CD8-positive, alpha-beta memory T cell (primary cell): ENCODE measurements at regions not wholly inside any gene's neighbourhood (a gene's known extent, or its start where the extent isn't known, plus 50 kb on each side); places are given as distances from the start of the nearest gene placed in this dataset.

ENCODE experiments used
- CTCF ChIA-PET: fragments of 350-600 bp; sonication (Branson Sonifier 250); formaldehyde crosslinking; loops from one replicate; lab custom pipeline; 2021; ENCODE audit warnings: antibody characterized with exemption; lab: Charles Lee
- POLR2A ChIA-PET: fragments of 350-600 bp; sonication (Branson Sonifier 250); formaldehyde crosslinking; loops from one replicate; lab custom pipeline; 2021; ENCODE audit warnings: antibody characterized with exemption; lab: Charles Lee
- DNase-seq, 5 donors: peaks; one replicate each; pipeline versions ENCODE4 v3.0.0 to v3.0.0-alpha.2; 2020 to 2022; ENCODE audit warnings: mixed read lengths in 1 of 5
- H3K27ac ChIP-seq: one replicate; pipeline ENCODE4 v1.7.0; 2013; ENCODE audit warnings: low read depth, mild to moderate bottlenecking, low read length, moderate library complexity
- H3K27me3 ChIP-seq: 2 replicates; pipeline ENCODE4 v1.7.0; 2013; ENCODE audit warnings: low read length, mild to moderate bottlenecking; ENCODE audit not compliant: insufficient read depth, poor library complexity, severe bottlenecking
- H3K36me3 ChIP-seq: 2 replicates; pipeline ENCODE4 v1.7.0; 2013; ENCODE audit warnings: mild to moderate bottlenecking, low read length, moderate library complexity; ENCODE audit not compliant: insufficient read depth
- H3K4me1 ChIP-seq: 2 replicates; pipeline ENCODE4 v1.7.0; 2013; ENCODE audit warnings: mild to moderate bottlenecking, low read length, moderate library complexity; ENCODE audit not compliant: insufficient read depth
- H3K4me3 ChIP-seq: 2 replicates; pipeline ENCODE4 v1.7.0; 2013; ENCODE audit warnings: mild to moderate bottlenecking, low read length
- H3K9me3 ChIP-seq: 2 replicates; pipeline ENCODE4 v1.7.0; 2013; ENCODE audit warnings: mild to moderate bottlenecking, low read length
- H3K27ac Mint-ChIP-seq, 8 donors: one replicate each; pipeline ENCODE4 v1.8.0; 2020 to 2021; ENCODE audit warnings: mixed read lengths in 8 of 8, mild to moderate bottlenecking in 6 of 8, inconsistent platforms in 3 of 8, moderate library complexity in 3 of 8
- H3K27me3 Mint-ChIP-seq, 2 donors: one replicate each; pipeline ENCODE4 v1.8.0; 2020 to 2021; ENCODE audit warnings: mixed read lengths in 2 of 2, mild to moderate bottlenecking in 1 of 2, moderate library complexity in 1 of 2
- H3K36me3 Mint-ChIP-seq, 3 donors: one replicate each; pipeline ENCODE4 v1.8.0; 2020 to 2021; ENCODE audit warnings: mixed read lengths in 3 of 3, inconsistent platforms in 1 of 3, mild to moderate bottlenecking in 1 of 3
- H3K4me1 Mint-ChIP-seq, 3 donors: one replicate each; pipeline ENCODE4 v1.8.0; 2020 to 2021; ENCODE audit warnings: mixed read lengths in 3 of 3, inconsistent platforms in 1 of 3, mild to moderate bottlenecking in 1 of 3
- H3K4me3 Mint-ChIP-seq, 7 donors: one replicate each; pipeline ENCODE4 v1.8.0; 2020 to 2021; ENCODE audit warnings: mixed read lengths in 7 of 7, mild to moderate bottlenecking in 6 of 7, moderate library complexity in 4 of 7, inconsistent platforms in 2 of 7
- H3K9me3 Mint-ChIP-seq, 5 donors: one replicate each; pipeline ENCODE4 v1.8.0; 2020 to 2022; ENCODE audit warnings: mixed read lengths in 5 of 5, mild to moderate bottlenecking in 3 of 5, moderate library complexity in 2 of 5, inconsistent platforms in 1 of 5

GRCh38 chr12:5177731-5178130, 134.1 kb downstream of the KCNA5 start:
- H3K27ac Mint-ChIP-seq: no peak overlapping the region
- Histone ChIP-seq H3K4me3 (no peak overlapping the region), H3K27me3 (no peaks in the 10 kb centered on the region), H3K4me1 (no peaks in the 10 kb centered on the region), H3K27ac (no peak overlapping the region), H3K9me3 (no peaks in the 10 kb centered on the region), H3K36me3 (no peaks in the 10 kb centered on the region)
- H3K36me3 Mint-ChIP-seq: no peaks in the 10 kb centered on the region
- ChIA-PET POLR2A (no interaction called here), CTCF (no interaction called here)
- H3K4me3 Mint-ChIP-seq: no peak overlapping the region
- peaks cover 0 to 2% (median 0%) of the 10 kb centered on the region in 5 donors for H3K9me3 Mint-ChIP-seq
- no peaks in the 10 kb centered on the region for H3K4me1 Mint-ChIP-seq
- peaks cover 3 to 4% of the 10 kb centered on the region in 2 donors for H3K27me3 Mint-ChIP-seq
- DNase-seq: no peak

GRCh38 chr12:5178571-5178970, 134.9 kb downstream of the KCNA5 start:
- H3K27me3 ChIP-seq: no peaks in the 10 kb centered on the region

GRCh38 chr12:5180496-5180895, 136.8 kb downstream of the KCNA5 start:
- CTCF ChIA-PET: no interaction called here
- H3K27ac ChIP-seq: no peak overlapping the region
- no peaks in the 10 kb centered on the region for H3K4me1 Mint-ChIP-seq
- H3K27me3 ChIP-seq: no peaks in the 10 kb centered on the region
- POLR2A ChIA-PET: no interaction called here
- no peak for DNase-seq
- no peaks in the 10 kb centered on the region for H3K36me3 ChIP-seq
- no peak overlapping the region for H3K4me3 Mint-ChIP-seq
- H3K36me3 Mint-ChIP-seq: no peaks in the 10 kb centered on the region
- peaks cover 0 to 1% (median 0%) of the 10 kb centered on the region in 5 donors for H3K9me3 Mint-ChIP-seq
- H3K27me3 Mint-ChIP-seq: peaks cover 4 to 6% of the 10 kb centered on the region in 2 donors
- H3K4me3 ChIP-seq: no peak overlapping the region
- H3K9me3 ChIP-seq: no peaks in the 10 kb centered on the region
- no peak overlapping the region for H3K27ac Mint-ChIP-seq
- H3K4me1 ChIP-seq: no peaks in the 10 kb centered on the region

More at GRCh38 chr12:5178571-5178970, 134.9 kb downstream of the KCNA5 start:
- Histone ChIP-seq H3K36me3 (no peaks in the 10 kb centered on the region), H3K4me1 (no peaks in the 10 kb centered on the region), H3K27ac (no peak overlapping the region), H3K4me3 (no peak overlapping the region), H3K9me3 (no peaks in the 10 kb centered on the region)
- H3K4me3 Mint-ChIP-seq: no peak overlapping the region
- ChIA-PET POLR2A (no interaction called here), CTCF (no interaction called here)
- H3K27me3 Mint-ChIP-seq: peaks cover 3 to 4% of the 10 kb centered on the region in 2 donors
- peaks cover 0 to 2% (median 0%) of the 10 kb centered on the region in 5 donors for H3K9me3 Mint-ChIP-seq
- no peaks in the 10 kb centered on the region for H3K4me1 Mint-ChIP-seq
- no peak for DNase-seq
- H3K27ac Mint-ChIP-seq: no peak overlapping the region
- H3K36me3 Mint-ChIP-seq: no peaks in the 10 kb centered on the region

DNA sequence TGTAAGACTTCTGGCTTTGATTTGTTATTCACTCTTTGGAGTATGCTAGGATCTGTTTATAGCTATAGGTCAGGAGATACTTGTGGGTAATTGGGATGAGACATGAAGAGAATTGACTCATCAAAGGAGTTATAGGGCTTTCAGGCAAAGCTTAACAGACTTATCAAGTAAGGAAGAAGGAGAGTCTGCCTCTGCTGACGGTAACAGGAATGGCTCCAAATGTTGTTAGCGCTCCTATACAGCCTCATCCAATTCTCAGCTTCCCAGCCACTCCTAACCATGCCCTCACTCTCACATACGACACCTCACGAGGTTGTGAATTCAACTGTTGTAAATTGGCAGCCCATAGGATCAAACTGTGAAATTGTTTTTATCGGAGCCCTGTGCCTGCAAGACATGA, 140.5 kb downstream of the KCNA5 start:
- Histone ChIP-seq H3K36me3 (no peaks in the 10 kb centered on the region), H3K27me3 (no peaks in the 10 kb centered on the region), H3K27ac (no peak overlapping the region), H3K4me1 (no peaks in the 10 kb centered on the region), H3K4me3 (no peak overlapping the region), H3K9me3 (no peaks in the 10 kb centered on the region)
- Mint-ChIP-seq H3K27ac (no peak overlapping the region), H3K4me3 (no peak overlapping the region), H3K27me3 (peaks cover 2 to 12% of the 10 kb centered on the region in 2 donors), H3K4me1 (no peaks in the 10 kb centered on the region), H3K36me3 (no peaks in the 10 kb centered on the region), H3K9me3 (peaks cover 0 to 3% (median 0%) of the 10 kb centered on the region in 5 donors)
- ChIA-PET CTCF (no interaction called here), POLR2A (no interaction called here)
- no peak for DNase-seq

- H3K4me3 Mint-ChIP-seq: no peak overlapping the region
- Histone ChIP-seq H3K36me3 (no peaks in the 10 kb centered on the region), H3K9me3 (no peaks in the 10 kb centered on the region), H3K4me3 (no peak overlapping the region), H3K27ac (no peak overlapping the region), H3K4me1 (no peaks in the 10 kb centered on the region), H3K27me3 (no peaks in the 10 kb centered on the region)
- H3K27ac Mint-ChIP-seq: no peak overlapping the region
- no peak for DNase-seq
- no peaks in the 10 kb centered on the region for H3K4me1 Mint-ChIP-seq
- H3K9me3 Mint-ChIP-seq: peaks cover 0 to 3% (median 0%) of the 10 kb centered on the region in 5 donors
- POLR2A ChIA-PET: no interaction called here
- CTCF ChIA-PET: no interaction called here
- peaks cover 2 to 10% of the 10 kb centered on the region in 2 donors for H3K27me3 Mint-ChIP-seq
- H3K36me3 Mint-ChIP-seq: no peaks in the 10 kb centered on the region
Observed at GRCh38 chr12:5185435-5186069, 141.9 kb downstream of the KCNA5 start.

DNA sequence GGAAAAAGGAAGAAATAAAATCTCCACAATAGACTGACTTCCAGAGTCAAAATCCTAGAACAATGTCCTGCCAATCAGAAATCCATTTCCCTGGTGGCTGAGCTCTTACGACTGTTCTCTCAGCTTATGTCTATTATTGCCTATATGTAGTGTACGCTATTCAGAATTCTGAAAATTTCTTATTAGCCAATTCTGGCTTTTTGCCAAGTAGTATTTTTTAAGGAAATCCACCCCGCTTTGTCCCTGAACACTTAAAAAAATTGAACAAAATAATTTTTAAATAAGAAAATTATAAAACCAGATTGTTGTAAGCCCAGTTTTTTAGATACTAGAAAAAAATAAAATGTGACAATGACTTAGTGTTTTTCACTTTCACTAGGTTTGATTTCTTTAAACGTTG, 143.0 kb downstream of the KCNA5 start:
- H3K36me3 Mint-ChIP-seq: no peaks in the 10 kb centered on the region
- peaks cover 0 to 9% of the 10 kb centered on the region in 2 donors for H3K27me3 Mint-ChIP-seq
- no peak overlapping the region for H3K4me3 ChIP-seq
- H3K36me3 ChIP-seq: no peaks in the 10 kb centered on the region
- no peak overlapping the region for H3K27ac ChIP-seq
- H3K4me1 Mint-ChIP-seq: no peaks in the 10 kb centered on the region
- POLR2A ChIA-PET: no interaction called here
- H3K9me3 ChIP-seq: no peaks in the 10 kb centered on the region
- no peak for DNase-seq
- peaks cover 0 to 3% (median 0%) of the 10 kb centered on the region in 5 donors for H3K9me3 Mint-ChIP-seq
- no peak overlapping the region for H3K4me3 Mint-ChIP-seq
- no peak overlapping the region for H3K27ac Mint-ChIP-seq
- no peaks in the 10 kb centered on the region for H3K27me3 ChIP-seq
- CTCF ChIA-PET: no interaction called here
- no peaks in the 10 kb centered on the region for H3K4me1 ChIP-seq

- no peaks in the 10 kb centered on the region for H3K36me3 Mint-ChIP-seq
- CTCF ChIA-PET: no interaction called here
- no peaks in the 10 kb centered on the region for H3K4me1 Mint-ChIP-seq
- H3K4me3 Mint-ChIP-seq: no peak overlapping the region
- Histone ChIP-seq H3K27ac (no peak overlapping the region), H3K27me3 (no peaks in the 10 kb centered on the region), H3K4me3 (no peak overlapping the region), H3K36me3 (no peaks in the 10 kb centered on the region), H3K4me1 (no peaks in the 10 kb centered on the region), H3K9me3 (no peaks in the 10 kb centered on the region)
- H3K27ac Mint-ChIP-seq: no peak overlapping the region
- peaks cover 0 to 3% (median 0%) of the 10 kb centered on the region in 5 donors for H3K9me3 Mint-ChIP-seq
- POLR2A ChIA-PET: no interaction called here
- H3K27me3 Mint-ChIP-seq: peaks cover 0 to 9% of the 10 kb centered on the region in 2 donors
- no peak for DNase-seq
Observed at GRCh38 chr12:5187136-5187535, 143.5 kb downstream of the KCNA5 start.

DNA sequence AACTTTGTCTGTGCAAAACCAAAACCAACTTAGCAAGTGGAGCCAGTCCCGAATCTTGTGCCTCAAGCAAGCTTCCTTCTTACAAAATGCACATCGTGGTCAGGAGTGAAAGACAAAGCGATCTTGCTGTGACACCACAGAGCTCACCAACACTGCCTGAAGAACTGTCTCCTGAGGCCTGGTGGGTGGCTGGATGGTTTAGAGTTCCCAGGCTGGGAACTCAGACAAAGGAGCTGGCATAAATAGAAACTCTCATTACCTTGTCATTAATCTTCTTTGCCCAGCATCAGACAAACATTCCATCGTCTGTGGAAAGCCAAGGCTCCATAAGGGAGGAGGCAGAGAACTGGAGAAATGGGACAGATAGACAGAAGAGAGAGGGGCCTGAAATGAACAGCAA, 144.8 kb downstream of the KCNA5 start:
- Mint-ChIP-seq H3K4me1 (no peaks in the 10 kb centered on the region), H3K27me3 (peaks cover 0 to 9% of the 10 kb centered on the region in 2 donors), H3K9me3 (peaks cover 0 to 3% (median 0%) of the 10 kb centered on the region in 5 donors), H3K27ac (no peak overlapping the region), H3K4me3 (no peak overlapping the region), H3K36me3 (no peaks in the 10 kb centered on the region)
- no peak overlapping the region for H3K27ac ChIP-seq
- H3K4me3 ChIP-seq: no peak overlapping the region
- no peak for DNase-seq
- no peaks in the 10 kb centered on the region for H3K27me3 ChIP-seq
- H3K4me1 ChIP-seq: no peaks in the 10 kb centered on the region
- H3K36me3 ChIP-seq: no peaks in the 10 kb centered on the region
- H3K9me3 ChIP-seq: no peaks in the 10 kb centered on the region
- ChIA-PET POLR2A (no interaction called here), CTCF (no interaction called here)
